ENCODE measurements at regions not wholly inside any gene's neighbourhood (a gene's known extent, or its start where the extent isn't known, plus 50 kb on each side); places are given as distances from the start of the nearest gene placed in this dataset.
A peak's percentile ranks its signal among the peaks of the same experiment; 100 is the strongest.

DNA sequence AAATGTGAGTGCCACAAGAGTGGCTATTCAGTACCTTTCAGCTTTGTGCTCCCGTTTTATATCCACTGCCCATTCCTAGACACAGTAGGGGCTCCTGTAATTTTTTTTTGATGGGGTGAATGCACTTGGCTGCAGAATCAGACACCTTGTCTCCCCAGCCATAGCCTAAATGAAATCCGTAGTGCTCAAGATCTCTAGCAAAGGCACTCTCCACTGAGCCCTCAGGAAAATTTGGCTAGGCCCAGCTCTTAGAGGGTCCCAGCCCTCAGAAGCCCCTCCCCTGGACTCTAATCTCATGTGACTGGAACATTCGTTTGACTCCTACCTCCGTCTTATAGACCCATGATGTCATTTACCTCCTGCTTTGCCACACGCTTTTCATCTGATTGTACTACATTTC, 323.9 kb downstream of the SMAD2 start:
- TF ChIP-seq, protein P1, sequence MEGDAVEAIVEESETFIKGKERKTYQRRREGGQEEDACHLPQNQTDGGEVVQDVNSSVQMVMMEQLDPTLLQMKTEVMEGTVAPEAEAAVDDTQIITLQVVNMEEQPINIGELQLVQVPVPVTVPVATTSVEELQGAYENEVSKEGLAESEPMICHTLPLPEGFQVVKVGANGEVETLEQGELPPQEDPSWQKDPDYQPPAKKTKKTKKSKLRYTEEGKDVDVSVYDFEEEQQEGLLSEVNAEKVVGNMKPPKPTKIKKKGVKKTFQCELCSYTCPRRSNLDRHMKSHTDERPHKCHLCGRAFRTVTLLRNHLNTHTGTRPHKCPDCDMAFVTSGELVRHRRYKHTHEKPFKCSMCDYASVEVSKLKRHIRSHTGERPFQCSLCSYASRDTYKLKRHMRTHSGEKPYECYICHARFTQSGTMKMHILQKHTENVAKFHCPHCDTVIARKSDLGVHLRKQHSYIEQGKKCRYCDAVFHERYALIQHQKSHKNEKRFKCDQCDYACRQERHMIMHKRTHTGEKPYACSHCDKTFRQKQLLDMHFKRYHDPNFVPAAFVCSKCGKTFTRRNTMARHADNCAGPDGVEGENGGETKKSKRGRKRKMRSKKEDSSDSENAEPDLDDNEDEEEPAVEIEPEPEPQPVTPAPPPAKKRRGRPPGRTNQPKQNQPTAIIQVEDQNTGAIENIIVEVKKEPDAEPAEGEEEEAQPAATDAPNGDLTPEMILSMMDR (IDR thresholded peaks at IDR 0.05; ENCODE audit: control extremely low read depth, extremely low read depth), result no peak
- H3K9me3 ChIP-seq (ENCODE audit: control insufficient read depth in 4 of 4, insufficient read depth in 3 of 4, low read length in 3 of 4), result peaks cover 0 to 4% (median 2%) of the 10 kb centered on the region in 4 donors
- DNase-seq, result no peak
- 78 to 84% methylated on average over 5 of the region's 5 CpGs for WGBS, 2 donors
- no peaks in the 10 kb centered on the region for H3K27me3 ChIP-seq (ENCODE audit: control insufficient read depth in 3 of 3, insufficient read depth in 3 of 3, low read length in 2 of 3)
- H3K9ac ChIP-seq (ENCODE audit: insufficient read depth in 1 of 2, low read length in 2 of 2), result no peak overlapping the region
- ATAC-seq (ENCODE audit: insufficient read depth, low FRiP score), result no peak
- H3K36me3 ChIP-seq (ENCODE audit: control insufficient read depth in 4 of 4, insufficient read depth in 4 of 4, low read length in 4 of 4), result no peaks in the 10 kb centered on the region
- no peak overlapping the region for H3K4me3 ChIP-seq
- H3K4me1 ChIP-seq (ENCODE audit: control insufficient read depth in 5 of 5, insufficient read depth in 5 of 5, low read length in 5 of 5), result peaks cover 0 to 6% (median 0%) of the 10 kb centered on the region in 5 donors
- H3K27ac ChIP-seq (ENCODE audit: low read depth in 1 of 2, low read length in 1 of 2), result no peak overlapping the region

DNA sequence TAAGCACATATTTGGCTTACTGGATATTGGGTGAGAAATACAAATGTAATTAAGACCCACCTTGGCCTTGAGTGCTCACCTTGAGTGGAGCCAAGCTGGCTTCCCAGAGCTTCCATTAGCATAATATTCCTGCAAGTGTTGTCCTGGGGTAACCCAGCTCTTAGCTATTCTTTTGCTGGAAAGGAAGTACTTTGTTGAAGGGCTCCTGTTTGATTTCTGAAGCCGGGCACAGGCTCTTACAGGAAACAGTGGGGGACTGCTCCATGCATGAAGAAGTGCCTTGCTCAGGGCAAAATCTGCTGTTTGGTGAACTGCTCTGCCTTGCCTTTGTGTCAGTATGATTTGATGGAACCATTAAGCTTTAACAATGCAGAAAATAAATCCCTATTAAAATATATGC, 325.4 kb downstream of the SMAD2 start:
- no peaks in the 10 kb centered on the region for H3K27me3 ChIP-seq (ENCODE audit: control insufficient read depth in 3 of 3, insufficient read depth in 3 of 3, low read length in 2 of 3)
- 10% methylated on average over 1 of the region's 1 CpG for WGBS, 2 donors
- TF ChIP-seq, protein P1 (IDR thresholded peaks at IDR 0.05; ENCODE audit: control extremely low read depth, extremely low read depth), result no peak
- peak overlapping the region in 1 of 2 donors; percentile 23 for H3K27ac ChIP-seq (ENCODE audit: low read depth in 1 of 2, low read length in 1 of 2)
- H3K36me3 ChIP-seq (ENCODE audit: control insufficient read depth in 4 of 4, insufficient read depth in 4 of 4, low read length in 4 of 4), result no peaks in the 10 kb centered on the region
- no peak overlapping the region for H3K4me3 ChIP-seq
- peak; percentile 41 for ATAC-seq (ENCODE audit: insufficient read depth, low FRiP score)
- peaks cover 0 to 2% (median 0%) of the 10 kb centered on the region in 4 donors for H3K9me3 ChIP-seq (ENCODE audit: control insufficient read depth in 4 of 4, insufficient read depth in 3 of 4, low read length in 3 of 4)
- no peak overlapping the region for H3K9ac ChIP-seq (ENCODE audit: insufficient read depth in 1 of 2, low read length in 2 of 2)
- peaks cover 0 to 7% (median 0%) of the 10 kb centered on the region in 5 donors for H3K4me1 ChIP-seq (ENCODE audit: control insufficient read depth in 5 of 5, insufficient read depth in 5 of 5, low read length in 5 of 5)
- peak in 2 of 3 donors; percentile 13 to 39 for DNase-seq

DNA sequence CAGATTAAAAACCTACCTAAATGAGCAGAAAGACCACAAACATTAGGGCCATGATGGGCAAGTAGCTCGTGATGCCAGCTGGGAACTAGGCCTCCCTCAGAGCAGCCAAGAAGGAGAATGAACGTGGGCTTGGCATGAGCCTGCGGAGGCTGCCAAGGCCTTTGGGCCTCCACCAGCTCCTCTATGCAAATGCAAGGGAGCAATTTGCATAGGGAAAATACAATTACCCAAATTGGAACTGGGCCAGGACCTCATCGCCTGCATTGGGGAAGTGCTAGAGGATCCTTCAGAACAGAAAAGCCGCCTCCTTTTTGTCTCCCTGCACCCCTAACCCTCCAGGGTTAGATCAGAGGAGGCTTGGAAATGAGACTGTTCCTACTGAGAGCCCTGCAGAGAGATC, 326.4 kb downstream of the SMAD2 start:
- Histone ChIP-seq H3K27me3 (ENCODE audit: control insufficient read depth in 3 of 3, insufficient read depth in 3 of 3, low read length in 2 of 3) (no peaks in the 10 kb centered on the region), H3K27ac (ENCODE audit: low read depth in 1 of 2, low read length in 1 of 2) (no peak overlapping the region), H3K9me3 (ENCODE audit: control insufficient read depth in 4 of 4, insufficient read depth in 3 of 4, low read length in 3 of 4) (peaks cover 0 to 2% (median 0%) of the 10 kb centered on the region in 4 donors), H3K4me3 (no peak overlapping the region), H3K36me3 (ENCODE audit: control insufficient read depth in 4 of 4, insufficient read depth in 4 of 4, low read length in 4 of 4) (no peaks in the 10 kb centered on the region), H3K4me1 (ENCODE audit: control insufficient read depth in 5 of 5, insufficient read depth in 5 of 5, low read length in 5 of 5) (peaks cover 0 to 8% (median 0%) of the 10 kb centered on the region in 5 donors), H3K9ac (ENCODE audit: insufficient read depth in 1 of 2, low read length in 2 of 2) (no peak overlapping the region)
- WGBS, 2 donors, result 66 to 86% methylated on average over 5 of the region's 5 CpGs
- ATAC-seq (ENCODE audit: insufficient read depth, low FRiP score) (no peak), DNase-seq (no peak)
- TF ChIP-seq, protein P1 (IDR thresholded peaks at IDR 0.05; ENCODE audit: control extremely low read depth, extremely low read depth), result no peak

DNA sequence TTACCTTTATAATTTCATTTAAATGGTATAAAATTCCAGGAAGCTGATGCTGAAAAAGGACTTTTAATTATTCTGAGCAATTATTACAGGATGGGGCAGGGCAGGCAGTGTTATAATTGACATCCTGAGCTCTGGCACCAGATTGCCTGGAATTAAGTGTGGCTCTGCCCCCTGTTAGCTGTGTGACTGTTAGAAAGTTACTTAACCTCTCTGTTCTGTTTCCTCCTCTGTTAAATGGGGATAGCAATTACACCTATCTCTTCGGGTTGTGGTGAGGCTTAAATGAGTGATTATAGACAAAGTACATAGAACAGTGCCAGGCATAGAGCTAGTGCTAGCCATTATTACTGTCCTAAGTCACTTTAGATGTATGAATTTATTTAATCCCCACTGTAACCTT, 327.3 kb downstream of the SMAD2 start:
- no peak overlapping the region for H3K9ac ChIP-seq (ENCODE audit: insufficient read depth in 1 of 2, low read length in 2 of 2)
- peaks cover 0 to 2% (median 0%) of the 10 kb centered on the region in 4 donors for H3K9me3 ChIP-seq (ENCODE audit: control insufficient read depth in 4 of 4, insufficient read depth in 3 of 4, low read length in 3 of 4)
- DNase-seq (no peak), ATAC-seq (ENCODE audit: insufficient read depth, low FRiP score) (no peak)
- H3K27ac ChIP-seq (ENCODE audit: low read depth in 1 of 2, low read length in 1 of 2), result no peak overlapping the region
- H3K27me3 ChIP-seq (ENCODE audit: control insufficient read depth in 3 of 3, insufficient read depth in 3 of 3, low read length in 2 of 3), result no peaks in the 10 kb centered on the region
- 85 to 90% methylated on average over 1 of the region's 1 CpG for WGBS, 2 donors
- H3K36me3 ChIP-seq (ENCODE audit: control insufficient read depth in 4 of 4, insufficient read depth in 4 of 4, low read length in 4 of 4), result no peaks in the 10 kb centered on the region
- TF ChIP-seq, protein P1 (IDR thresholded peaks at IDR 0.05; ENCODE audit: control extremely low read depth, extremely low read depth), result no peak
- no peak overlapping the region for H3K4me3 ChIP-seq
- H3K4me1 ChIP-seq (ENCODE audit: control insufficient read depth in 5 of 5, insufficient read depth in 5 of 5, low read length in 5 of 5), result peaks cover 0 to 8% (median 0%) of the 10 kb centered on the region in 5 donors

Data from lung (tissue), 11 donors.